Heart left ventricle (tissue), 16 donors: ENCODE measurements at regions not wholly inside any gene's neighbourhood (a gene's known extent, or its start where the extent isn't known, plus 50 kb on each side); places are given as distances from the start of the nearest gene placed in this dataset.

ENCODE experiments used
- ATAC-seq, 4 donors: fragments of 200-7000 bp; cut with Tn5 transposase; one replicate each; pipeline ENCODE4 v1.9.1; 2020 to 2022; ENCODE audit warnings: moderate library complexity in 4 of 4, mild to moderate bottlenecking in 3 of 4, moderate number of reproducible peaks in 1 of 4
- DNase-seq, 5 donors: peaks; one replicate each; pipeline ENCODE4 v3.0.0-alpha.2; 2020
- H3K27ac ChIP-seq, 12 donors: fragments of 200-600 bp; sonication (generic) in 4 of 12; one replicate each; pipeline versions ENCODE4 v1.5.0 to v1.8.0; 2016 to 2022; ENCODE audit warnings: mild to moderate bottlenecking in 2 of 12
- H3K27me3 ChIP-seq, 9 donors: fragments of 200-600 bp; sonication (generic) in 2 of 9; one replicate each; pipeline versions ENCODE4 v1.5.1 to v1.8.0; 2016 to 2022; ENCODE audit warnings: mild to moderate bottlenecking in 3 of 9
- H3K36me3 ChIP-seq, 9 donors: fragments of 200-600 bp; sonication (generic) in 2 of 9; one replicate each; pipeline versions ENCODE4 v1.5.0 to v1.8.0; 2018 to 2022; ENCODE audit warnings: mild to moderate bottlenecking in 2 of 9
- H3K4me1 ChIP-seq, 12 donors: fragments of 200-600 bp; sonication (generic) in 4 of 12; one replicate each; pipeline versions ENCODE4 v1.5.0 to v1.8.0; 2016 to 2022; ENCODE audit warnings: mild to moderate bottlenecking in 3 of 12
- H3K4me3 ChIP-seq, 12 donors: fragments of 200-600 bp; sonication (generic) in 4 of 12; one replicate each; pipeline versions ENCODE4 v1.5.0 to v1.8.0; 2017 to 2022; ENCODE audit warnings: mild to moderate bottlenecking in 9 of 12, moderate library complexity in 4 of 12
- H3K9me3 ChIP-seq, 12 donors: fragments of 200-600 bp; sonication (generic) in 4 of 12; one replicate each; pipeline versions ENCODE4 v1.5.0 to v1.8.0; 2016 to 2022; ENCODE audit warnings: mild to moderate bottlenecking in 1 of 12
- POLR2A ChIP-seq, 2 donors: fragments of 450-650 bp; IDR thresholded peaks; one replicate each; pipeline ENCODE4 v1.6.1; 2017; ENCODE audit warnings: antibody characterized with exemption in 2 of 2, mild to moderate bottlenecking in 2 of 2, moderate library complexity in 2 of 2
- WGBS, 4 donors: extraction: QIAGEN DNeasy Blood & Tissue Kit in 2 of 4; methylation state at CpG; one replicate each; pipeline versions ENCODE4 v1.1.5 to v1.1.7; 2013 to 2018; 5-methylcytosine and 5-hydroxymethylcytosine counted together
- intact Hi-C, 10 donors: fragments of 100-400 bp; cut with DNase I; formaldehyde crosslinking; loops; one replicate each; pipeline versions ENCODE4 v1.11.1 to v1.14.2; 2022
- TF ChIP-seq, protein P1 (sequence below), 12 donors: fragments of 200-600 bp; sonication (generic) in 4 of 12; IDR thresholded peaks; one replicate each; pipeline versions ENCODE4 v1.5.0 to v1.8.0; 2018 to 2022; ENCODE audit warnings: antibody characterized with exemption in 12 of 12, mild to moderate bottlenecking in 5 of 12
- donor health status: ischemic (EF 13 %, LVEDD 7.1; RV severe dilation, severe dysfunction).
- donor health status: healthy with polysubstance abuse.
- donor health status: DM: no; HTN: yes; CAD: no.
- donor health status: DM: no; HTN: no; CAD: no.
- donor health status: ischemic (EF 25% LVEDD 6.9; RV normal size, moderate dysfunction).
- donor health status: ischemic (EF 25% LVEDD 5.7; RV mildly dilated, moderate dysfunction).
- donor health status: healthy.
- donor health status: DM: yes; HTN: yes; CAD: no.
- donor health status: ischemic (EF 35%, LVEDD 5.7; RV mildly dilated, moderate dysfunction).
- donor health status: nonischemic (EF 11% LVEDD 7.7; RV severe dilation, severe dysfunction).
- donor health status: DM: yes; HTN: yes; CAD: no.
- donor health status: PGD.
- donor health status: ischemic (EF 29% LVEDD 5.4; RV normal size, mild dysfunction).
- donor health status: nonischemic (EF 23%, LVEDD 6.1; RV moderate dilation, normal function).

- Histone ChIP-seq H3K36me3 (no peaks in the 10 kb centered on the region), H3K4me3 (no peak overlapping the region), H3K4me1 (no peaks in the 10 kb centered on the region), H3K9me3 (no peaks in the 10 kb centered on the region), H3K27me3 (peaks cover 0 to 6% (median 0%) of the 10 kb centered on the region in 9 donors), H3K27ac (no peak overlapping the region)
- no peak for ATAC-seq
- 89 to 96% (median 91%) methylated on average over 3 of the region's 3 CpGs for WGBS, 4 donors
- no peak for TF ChIP-seq POLR2A (IDR thresholded peaks at IDR 0.05)
- TF ChIP-seq, protein P1, sequence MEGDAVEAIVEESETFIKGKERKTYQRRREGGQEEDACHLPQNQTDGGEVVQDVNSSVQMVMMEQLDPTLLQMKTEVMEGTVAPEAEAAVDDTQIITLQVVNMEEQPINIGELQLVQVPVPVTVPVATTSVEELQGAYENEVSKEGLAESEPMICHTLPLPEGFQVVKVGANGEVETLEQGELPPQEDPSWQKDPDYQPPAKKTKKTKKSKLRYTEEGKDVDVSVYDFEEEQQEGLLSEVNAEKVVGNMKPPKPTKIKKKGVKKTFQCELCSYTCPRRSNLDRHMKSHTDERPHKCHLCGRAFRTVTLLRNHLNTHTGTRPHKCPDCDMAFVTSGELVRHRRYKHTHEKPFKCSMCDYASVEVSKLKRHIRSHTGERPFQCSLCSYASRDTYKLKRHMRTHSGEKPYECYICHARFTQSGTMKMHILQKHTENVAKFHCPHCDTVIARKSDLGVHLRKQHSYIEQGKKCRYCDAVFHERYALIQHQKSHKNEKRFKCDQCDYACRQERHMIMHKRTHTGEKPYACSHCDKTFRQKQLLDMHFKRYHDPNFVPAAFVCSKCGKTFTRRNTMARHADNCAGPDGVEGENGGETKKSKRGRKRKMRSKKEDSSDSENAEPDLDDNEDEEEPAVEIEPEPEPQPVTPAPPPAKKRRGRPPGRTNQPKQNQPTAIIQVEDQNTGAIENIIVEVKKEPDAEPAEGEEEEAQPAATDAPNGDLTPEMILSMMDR (IDR thresholded peaks at IDR 0.05) = no peak
- no peak for DNase-seq
- intact Hi-C loops = loop anchor here in 1 of 10 donors (10.0 kb wide), 1 partner anchor 58 kb away; no protein-coding TSS in a partner anchor
These were observed 144.4 kb upstream of the NBPF11 start for GRCh38 chr1:148296511-148296910.

- no peak overlapping the region for H3K27ac ChIP-seq
- no peak for DNase-seq
- 52 to 68% (median 53%) methylated on average over 5 of the region's 5 CpGs for WGBS, 4 donors
- H3K36me3 ChIP-seq = no peaks in the 10 kb centered on the region
- H3K9me3 ChIP-seq = no peaks in the 10 kb centered on the region
- no peak for ATAC-seq
- no peak for TF ChIP-seq POLR2A (IDR thresholded peaks at IDR 0.05)
- TF ChIP-seq, protein P1 (IDR thresholded peaks at IDR 0.05) = no peak
- intact Hi-C loops = loop anchor here in 1 of 10 donors (10.0 kb wide), 1 partner anchor 61 kb away; no protein-coding TSS in a partner anchor
- no peak overlapping the region for H3K4me3 ChIP-seq
- peaks cover 0 to 6% (median 0%) of the 10 kb centered on the region in 9 donors for H3K27me3 ChIP-seq
- no peaks in the 10 kb centered on the region for H3K4me1 ChIP-seq
These were observed 142.2 kb upstream of the NBPF11 start for GRCh38 chr1:148294116-148294807.

DNA sequence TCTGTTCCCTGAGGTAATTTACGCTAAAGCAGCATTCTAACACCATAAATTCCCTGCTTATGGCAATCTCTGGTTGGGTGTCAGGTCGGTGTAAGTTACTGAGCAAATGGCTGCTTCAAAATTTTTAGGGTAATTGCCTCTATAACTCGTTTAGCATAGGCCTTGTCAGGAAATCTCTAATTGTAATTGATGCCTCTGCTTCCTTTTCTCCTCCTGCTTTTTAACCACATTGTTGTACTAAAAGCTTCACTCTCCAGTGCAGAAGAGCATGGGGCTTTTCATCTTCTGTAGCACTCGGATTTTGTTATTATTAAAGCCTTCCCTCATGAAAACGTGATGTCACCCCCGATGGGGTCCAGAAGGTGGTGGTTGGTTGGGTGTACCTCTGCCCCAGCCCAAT is 141.6 kb upstream of the NBPF11 start:
- Histone ChIP-seq H3K4me1 (no peaks in the 10 kb centered on the region), H3K27me3 (peaks cover 0 to 7% (median 0%) of the 10 kb centered on the region in 9 donors), H3K9me3 (no peaks in the 10 kb centered on the region), H3K27ac (no peak overlapping the region), H3K4me3 (no peak overlapping the region), H3K36me3 (no peaks in the 10 kb centered on the region)
- DNase-seq (no peak), ATAC-seq (no peak)
- TF ChIP-seq, protein P1 (IDR thresholded peaks at IDR 0.05) = no peak
- TF ChIP-seq POLR2A (IDR thresholded peaks at IDR 0.05) = no peak
- WGBS, 4 donors = 72 to 78% (median 74%) methylated on average over 6 of the region's 6 CpGs
- intact Hi-C loops = loop anchor here in 1 of 10 donors (10.0 kb wide), 1 partner anchor 61 kb away; no protein-coding TSS in a partner anchor

- ATAC-seq (no peak), DNase-seq (no peak)
- no peak overlapping the region for H3K27ac ChIP-seq
- intact Hi-C loops = loop anchor here in 1 of 10 donors (10.0 kb wide), 1 partner anchor 62 kb away; no protein-coding TSS in a partner anchor
- H3K36me3 ChIP-seq = no peaks in the 10 kb centered on the region
- H3K4me1 ChIP-seq = no peaks in the 10 kb centered on the region
- 67 to 78% (median 73%) methylated on average over 2 of the region's 2 CpGs for WGBS, 4 donors
- peaks cover 0 to 9% (median 0%) of the 10 kb centered on the region in 9 donors for H3K27me3 ChIP-seq
- TF ChIP-seq, protein P1 (IDR thresholded peaks at IDR 0.05) = no peak
- TF ChIP-seq POLR2A (IDR thresholded peaks at IDR 0.05) = no peak
- peaks cover 0 to 2% (median 0%) of the 10 kb centered on the region in 12 donors for H3K9me3 ChIP-seq
- no peak overlapping the region for H3K4me3 ChIP-seq
These were observed 140.8 kb upstream of the NBPF11 start for GRCh38 chr1:148292915-148293314.
